ENCODE measurements at regions not wholly inside any gene's neighbourhood (a gene's known extent, or its start where the extent isn't known, plus 50 kb on each side); places are given as distances from the start of the nearest gene placed in this dataset.

DNA sequence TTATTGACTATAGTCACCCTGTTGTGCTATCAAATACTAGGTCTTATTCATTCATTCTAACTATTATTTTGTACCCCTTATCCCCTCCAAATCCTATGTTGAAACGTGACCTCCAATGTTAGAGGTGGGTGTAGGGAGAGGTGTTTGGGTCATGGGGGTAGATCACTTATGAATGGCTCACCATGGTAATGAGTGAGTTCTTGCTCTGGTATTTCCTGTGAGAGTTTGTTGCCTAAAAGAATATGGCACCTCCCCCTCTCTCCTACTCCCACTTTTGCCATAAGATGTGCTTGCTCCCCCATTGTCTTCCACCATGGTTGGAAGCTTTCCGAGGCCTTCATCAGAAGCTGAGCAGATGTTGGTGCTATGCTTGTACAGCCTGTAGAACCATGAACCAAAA, 59.3 kb upstream of the BRD7 start:
- ATAC-seq = no peak
- DNase-seq = no peak
- Histone ChIP-seq H3K4me3 (no peak overlapping the region), H3K27me3 (ENCODE audit: insufficient read depth in 3 of 3, low read length in 2 of 3) (peaks cover 0 to 6% (median 6%) of the 10 kb centered on the region in 3 donors), H3K4me1 (no peaks in the 10 kb centered on the region), H3K36me3 (ENCODE audit: insufficient read depth in 1 of 2, low read depth in 1 of 2) (no peaks in the 10 kb centered on the region), H3K27ac (no peak overlapping the region), H3K9me3 (no peaks in the 10 kb centered on the region)
- WGBS, 3 donors = 80 to 93% (median 81%) methylated on average over 2 of the region's 2 CpGs
- TF ChIP-seq, protein P1, sequence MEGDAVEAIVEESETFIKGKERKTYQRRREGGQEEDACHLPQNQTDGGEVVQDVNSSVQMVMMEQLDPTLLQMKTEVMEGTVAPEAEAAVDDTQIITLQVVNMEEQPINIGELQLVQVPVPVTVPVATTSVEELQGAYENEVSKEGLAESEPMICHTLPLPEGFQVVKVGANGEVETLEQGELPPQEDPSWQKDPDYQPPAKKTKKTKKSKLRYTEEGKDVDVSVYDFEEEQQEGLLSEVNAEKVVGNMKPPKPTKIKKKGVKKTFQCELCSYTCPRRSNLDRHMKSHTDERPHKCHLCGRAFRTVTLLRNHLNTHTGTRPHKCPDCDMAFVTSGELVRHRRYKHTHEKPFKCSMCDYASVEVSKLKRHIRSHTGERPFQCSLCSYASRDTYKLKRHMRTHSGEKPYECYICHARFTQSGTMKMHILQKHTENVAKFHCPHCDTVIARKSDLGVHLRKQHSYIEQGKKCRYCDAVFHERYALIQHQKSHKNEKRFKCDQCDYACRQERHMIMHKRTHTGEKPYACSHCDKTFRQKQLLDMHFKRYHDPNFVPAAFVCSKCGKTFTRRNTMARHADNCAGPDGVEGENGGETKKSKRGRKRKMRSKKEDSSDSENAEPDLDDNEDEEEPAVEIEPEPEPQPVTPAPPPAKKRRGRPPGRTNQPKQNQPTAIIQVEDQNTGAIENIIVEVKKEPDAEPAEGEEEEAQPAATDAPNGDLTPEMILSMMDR (IDR thresholded peaks at IDR 0.05) = no peak
- intact Hi-C loops (cut with DNase I) = no loop called here

DNA sequence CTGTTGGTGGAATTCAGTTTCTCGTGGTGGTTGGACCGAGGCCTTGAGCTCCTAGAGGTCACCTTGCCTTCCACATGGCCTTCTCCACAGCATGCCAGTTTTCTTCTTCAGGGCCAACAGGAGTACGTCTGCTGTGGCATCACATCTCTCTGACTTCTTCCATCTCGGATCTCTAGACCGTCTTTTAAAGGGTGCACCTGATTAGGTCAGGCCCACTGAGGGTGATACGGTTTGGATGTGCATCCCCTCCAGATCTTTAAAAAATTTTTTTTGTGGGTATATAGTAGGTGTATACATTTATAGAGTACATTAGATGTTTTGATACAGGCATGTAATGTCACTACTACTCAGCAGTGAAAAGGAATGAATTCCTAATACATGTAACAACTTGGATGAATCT, 58.3 kb upstream of the BRD7 start:
- no peak overlapping the region for H3K27ac ChIP-seq
- H3K4me3 ChIP-seq = no peak overlapping the region
- no peaks in the 10 kb centered on the region for H3K9me3 ChIP-seq
- H3K27me3 ChIP-seq (ENCODE audit: insufficient read depth in 3 of 3, low read length in 2 of 3) = peaks cover 2 to 9% (median 6%) of the 10 kb centered on the region in 3 donors
- TF ChIP-seq, protein P1 (IDR thresholded peaks at IDR 0.05) = no peak
- no peak for DNase-seq
- ATAC-seq = no peak
- intact Hi-C loops (cut with DNase I) = no loop called here
- no peaks in the 10 kb centered on the region for H3K36me3 ChIP-seq (ENCODE audit: insufficient read depth in 1 of 2, low read depth in 1 of 2)
- WGBS, 3 donors = 87 to 95% (median 92%) methylated on average over 6 of the region's 6 CpGs
- H3K4me1 ChIP-seq = no peaks in the 10 kb centered on the region

DNA sequence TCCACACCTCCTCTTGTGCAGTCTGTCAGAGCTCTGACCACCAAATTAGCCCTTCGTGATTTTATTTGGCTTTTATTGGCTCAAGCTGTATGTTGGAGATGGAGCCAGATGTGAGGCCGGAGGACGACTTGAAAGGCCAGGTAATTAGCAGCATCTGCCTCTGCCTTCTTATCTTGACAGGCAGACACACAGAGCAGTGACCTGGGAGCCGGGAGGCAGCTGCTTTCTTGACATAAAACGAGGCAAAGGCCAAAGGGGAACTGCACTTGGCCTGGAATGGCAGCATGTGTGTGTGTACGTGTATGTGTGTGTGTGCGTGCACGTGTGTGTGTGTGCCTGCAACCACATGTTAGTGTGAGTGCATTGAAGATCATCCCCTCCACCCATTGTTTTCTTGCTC, 56.9 kb upstream of the BRD7 start:
- ATAC-seq = no peak

DNA sequence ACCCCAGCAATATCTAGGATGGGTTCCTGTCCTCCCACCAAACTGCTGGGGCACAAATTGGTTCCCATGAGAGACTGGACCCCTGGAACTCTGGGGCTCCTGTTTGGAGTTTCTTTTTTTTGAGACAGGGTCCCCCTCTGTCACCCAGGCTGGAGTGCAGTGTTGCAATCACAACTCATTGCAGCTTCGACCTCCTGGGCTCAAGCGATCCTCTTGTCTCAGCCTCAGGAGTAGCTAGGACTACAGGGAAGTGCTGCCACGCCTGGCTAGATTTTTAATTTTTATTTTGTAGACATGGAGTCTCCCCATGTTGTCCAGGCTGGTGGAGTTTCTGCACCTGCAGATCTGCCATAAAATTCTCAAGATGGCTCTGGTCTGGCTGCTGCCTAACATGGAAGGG, 56.3 kb upstream of the BRD7 start:
- TF ChIP-seq, protein P1 (IDR thresholded peaks at IDR 0.05) = no peak
- Histone ChIP-seq H3K4me3 (no peak overlapping the region), H3K36me3 (ENCODE audit: insufficient read depth in 1 of 2, low read depth in 1 of 2) (no peaks in the 10 kb centered on the region), H3K9me3 (no peaks in the 10 kb centered on the region), H3K27me3 (ENCODE audit: insufficient read depth in 3 of 3, low read length in 2 of 3) (peaks cover 4 to 12% (median 4%) of the 10 kb centered on the region in 3 donors), H3K27ac (no peak overlapping the region), H3K4me1 (no peaks in the 10 kb centered on the region)
- intact Hi-C loops (cut with DNase I) = no loop called here
- ATAC-seq (no peak), DNase-seq (no peak)
- 77 to 81% (median 79%) methylated on average over 3 of the region's 3 CpGs for WGBS, 3 donors

More for the DNA sequence above, 56.9 kb upstream of the BRD7 start:
- Histone ChIP-seq H3K4me3 (no peak overlapping the region), H3K9me3 (no peaks in the 10 kb centered on the region), H3K36me3 (ENCODE audit: insufficient read depth in 1 of 2, low read depth in 1 of 2) (no peaks in the 10 kb centered on the region), H3K27ac (no peak overlapping the region), H3K27me3 (ENCODE audit: insufficient read depth in 3 of 3, low read length in 2 of 3) (peaks cover 4 to 12% (median 6%) of the 10 kb centered on the region in 3 donors), H3K4me1 (no peaks in the 10 kb centered on the region)
- WGBS, 3 donors = 43 to 46% (median 44%) methylated on average over 8 of the region's 8 CpGs
- TF ChIP-seq, protein P1 (IDR thresholded peaks at IDR 0.05) = no peak
- intact Hi-C loops (cut with DNase I) = no loop called here
- DNase-seq = no peak

DNA sequence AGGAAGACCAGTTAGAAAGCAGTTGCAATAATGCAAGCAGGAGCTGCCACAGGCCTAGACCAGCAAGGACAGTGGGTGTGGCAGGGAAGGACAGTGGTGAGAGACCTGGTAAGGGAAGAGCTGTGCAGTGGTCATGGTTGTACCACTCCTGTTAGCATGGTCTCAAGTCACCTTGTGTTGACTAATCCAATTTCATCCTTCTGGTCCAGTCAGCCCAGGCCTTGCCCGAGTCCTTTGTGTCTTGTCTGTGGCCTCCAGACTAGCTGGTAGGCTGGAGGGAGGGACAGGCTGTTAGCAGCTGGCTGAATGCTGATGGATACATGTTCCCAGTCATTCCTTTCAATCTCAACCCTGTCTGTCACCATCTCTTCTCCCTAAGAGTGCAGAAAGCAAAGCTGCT, 54.1 kb upstream of the BRD7 start:
- no peak overlapping the region for H3K4me3 ChIP-seq
- peaks cover 3 to 12% (median 4%) of the 10 kb centered on the region in 3 donors for H3K27me3 ChIP-seq (ENCODE audit: insufficient read depth in 3 of 3, low read length in 2 of 3)
- H3K9me3 ChIP-seq = peaks cover 16% of the 10 kb centered on the region
- TF ChIP-seq, protein P1 (IDR thresholded peaks at IDR 0.05) = no peak
- no peaks in the 10 kb centered on the region for H3K4me1 ChIP-seq
- WGBS, 3 donors = 50 to 86% (median 68%) methylated on average over 1 of the region's 1 CpG
- intact Hi-C loops (cut with DNase I) = no loop called here
- no peak for ATAC-seq
- DNase-seq = no peak
- H3K36me3 ChIP-seq (ENCODE audit: insufficient read depth in 1 of 2, low read depth in 1 of 2) = no peaks in the 10 kb centered on the region
- H3K27ac ChIP-seq = no peak overlapping the region

Measured in psoas muscle (tissue), 7 donors.